GM21528 (cell line): ENCODE measurements at regions not wholly inside any gene's neighbourhood (a gene's known extent, or its start where the extent isn't known, plus 50 kb on each side); places are given as distances from the start of the nearest gene placed in this dataset.
"Not testable (repeated sequence)": the region's sequence is repeated elsewhere in the genome, so short reads cannot be mapped to it uniquely, and the experiment has no call there.

Experiments
- ATAC-seq: cut with Tn5 transposase; IDR thresholded peaks from one replicate; pipeline ENCODE4 v1.9.1; 2021; ENCODE audit warnings: mild to moderate bottlenecking, moderate library complexity; ENCODE audit not compliant: unreplicated experiment, low FRiP score

GRCh38 chr12:73180734-73181133, 908.6 kb downstream of the TRHDE start:
- ATAC-seq = no peak

GRCh38 chr12:73181244-73181643, 909.1 kb downstream of the TRHDE start:
- ATAC-seq = no peak

DNA sequence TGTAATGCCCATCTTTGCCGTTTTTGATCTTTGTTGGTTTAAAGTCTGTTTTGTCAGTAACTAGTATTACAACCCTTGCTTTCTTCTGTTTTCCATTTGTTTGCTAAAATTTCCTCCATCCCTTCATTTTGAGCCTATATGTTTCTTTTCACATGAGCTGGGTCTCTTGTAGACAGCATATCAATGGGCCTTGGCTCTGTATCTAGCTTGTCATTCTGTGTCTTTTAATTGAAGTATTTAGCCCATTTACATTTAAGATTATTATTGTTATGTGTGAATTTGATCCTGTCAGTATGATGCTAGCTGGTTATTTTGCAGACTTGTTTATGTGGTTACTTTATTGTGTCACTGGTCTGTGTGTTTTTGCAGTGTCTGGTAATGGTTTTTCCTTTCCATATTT, 913.2 kb downstream of the TRHDE start:
- no peak for ATAC-seq

DNA sequence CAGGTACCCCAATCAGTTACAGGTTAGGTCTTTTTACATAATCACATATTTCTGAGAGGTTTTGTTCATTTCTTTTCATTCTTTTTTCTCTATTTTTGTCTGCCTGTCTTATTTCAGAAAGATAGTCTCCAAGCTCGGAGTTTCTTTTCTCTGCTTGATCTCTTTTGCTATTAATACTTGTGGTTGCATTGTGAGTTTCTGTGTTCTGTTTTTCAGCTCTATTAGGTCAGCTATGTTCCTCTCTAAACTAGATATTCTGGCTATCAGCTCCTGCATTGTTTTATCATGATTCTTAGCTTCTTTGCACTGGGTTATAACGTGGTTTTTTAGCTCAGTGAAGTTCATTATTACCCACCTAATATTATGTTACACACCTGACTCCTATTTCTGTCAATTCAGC, 914.1 kb downstream of the TRHDE start:
- no peak for ATAC-seq

GRCh38 chr12:73187765-73188164, 915.6 kb downstream of the TRHDE start:
- ATAC-seq = no peak

- no peak for ATAC-seq
Measured at GRCh38 chr12:73210548-73211204, 938.5 kb downstream of the TRHDE start.

DNA sequence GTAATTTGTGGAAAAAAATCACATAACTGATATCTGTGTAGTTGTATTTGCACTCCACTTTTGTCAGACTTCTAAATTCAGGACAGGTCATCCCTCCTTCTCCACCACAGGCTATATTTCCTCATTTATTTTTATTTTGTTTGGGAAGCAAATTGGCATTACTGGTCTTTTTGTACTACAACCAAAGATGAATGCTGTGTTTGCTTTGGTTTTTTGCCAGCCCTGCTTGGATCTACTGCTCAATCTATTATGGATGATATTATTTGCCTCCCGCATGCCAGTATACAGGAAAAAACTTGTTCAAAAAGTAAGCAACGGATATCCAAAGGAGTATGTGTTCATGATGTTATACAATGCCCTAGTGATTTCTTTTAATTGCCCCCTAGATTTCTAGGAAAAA, 948.8 kb downstream of the TRHDE start:
- ATAC-seq = no peak

DNA sequence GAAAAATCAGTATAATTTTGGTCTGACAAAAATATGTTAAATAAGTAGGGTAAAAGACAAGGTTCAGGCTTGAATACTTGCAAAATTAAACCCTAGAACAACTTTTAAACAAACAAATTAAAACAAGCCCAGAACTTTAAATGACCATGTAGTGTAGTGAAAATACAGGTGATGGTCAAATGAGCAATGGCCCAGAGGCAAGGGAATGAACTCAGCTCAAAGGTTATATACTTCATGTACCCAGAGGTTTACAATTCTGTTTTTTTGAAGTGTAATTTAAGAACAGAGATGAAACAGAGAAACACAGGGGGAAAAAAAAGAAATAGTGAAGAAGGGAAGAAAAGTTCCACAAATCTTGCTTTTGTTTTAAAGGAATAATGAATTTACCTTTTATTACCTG, 949.2 kb downstream of the TRHDE start:
- no peak for ATAC-seq

GRCh38 chr12:73221836-73222235, 949.7 kb downstream of the TRHDE start:
- no peak for ATAC-seq

GRCh38 chr12:73225371-73225937, 953.3 kb downstream of the TRHDE start:
- ATAC-seq = no peak

DNA sequence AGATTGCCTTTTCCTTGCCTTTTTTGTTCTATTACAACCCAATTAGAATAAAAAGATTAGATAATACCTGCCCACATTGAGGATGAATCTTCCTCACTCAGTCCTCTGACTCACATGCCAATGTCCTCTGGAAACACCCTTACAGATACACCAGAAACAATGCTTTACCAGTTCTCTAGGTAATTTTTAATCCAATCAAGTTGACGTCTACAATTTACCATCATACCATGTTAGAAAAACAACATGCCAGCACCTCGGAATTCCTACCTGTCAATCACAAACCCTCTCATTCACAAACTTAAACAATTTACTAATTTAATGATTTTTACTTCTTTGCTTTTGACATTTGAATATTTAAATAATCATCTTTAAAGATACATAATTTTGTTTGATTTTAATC, 953.8 kb downstream of the TRHDE start:
- ATAC-seq = no peak

- ATAC-seq = no peak
Measured at GRCh38 chr12:73226593-73226992, 954.4 kb downstream of the TRHDE start.

DNA sequence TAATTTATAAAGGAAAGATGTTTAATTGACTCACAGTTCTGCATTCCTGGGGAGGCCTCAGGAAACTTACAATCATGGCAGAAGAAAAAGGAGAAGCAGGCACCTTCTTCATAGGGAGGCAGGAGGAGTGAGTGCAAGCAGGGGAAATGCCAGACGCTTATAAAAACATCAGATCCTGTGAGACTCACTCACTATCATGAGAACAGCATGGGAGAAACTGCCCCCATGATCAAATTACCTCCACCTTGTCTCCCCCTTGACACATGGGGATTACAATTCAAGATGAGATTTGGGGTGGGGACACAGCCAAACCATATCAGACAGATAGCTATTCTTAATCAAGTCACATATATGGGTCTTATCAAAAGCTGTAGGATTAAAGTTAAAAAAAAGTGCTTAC, 956.7 kb downstream of the TRHDE start:
- ATAC-seq = not testable (repeated sequence)

DNA sequence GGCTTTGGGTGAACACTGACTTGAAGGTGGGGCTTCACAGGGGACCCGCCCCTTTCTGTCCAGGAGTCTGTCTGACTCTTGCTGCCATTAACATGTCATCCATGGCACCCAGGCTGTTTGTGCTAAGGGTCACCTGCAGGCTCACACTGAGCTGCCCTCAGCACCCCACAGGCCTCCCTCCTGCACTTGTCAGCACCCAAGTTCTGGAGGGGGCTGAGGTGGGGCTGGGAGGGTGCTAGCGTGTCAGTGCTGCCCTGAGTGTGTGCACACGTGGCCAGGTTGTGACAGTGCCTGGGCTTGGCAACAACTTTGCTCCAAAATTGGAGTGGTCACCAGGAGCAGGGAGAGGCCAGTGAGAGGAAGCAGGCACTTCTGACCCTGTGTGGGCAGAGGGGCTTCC, 963.2 kb downstream of the TRHDE start:
- no peak for ATAC-seq

DNA sequence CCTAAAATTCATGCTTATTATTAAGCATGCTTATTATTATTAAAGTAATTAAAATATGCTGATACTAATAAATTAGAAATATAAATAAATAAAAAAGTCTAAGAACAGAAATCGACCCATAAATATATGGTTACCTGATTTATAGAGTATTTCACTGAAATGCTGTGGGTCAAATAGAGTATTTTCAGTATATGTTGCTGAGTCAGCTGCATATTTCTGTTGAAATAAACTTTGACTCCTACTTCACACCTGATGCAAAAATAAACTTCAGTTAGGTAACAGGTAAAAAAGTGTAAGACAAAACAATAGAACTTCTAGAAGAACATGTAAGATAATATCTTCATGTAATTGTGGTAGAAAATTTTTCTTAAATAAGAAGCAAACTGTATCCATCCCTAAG, 967.9 kb downstream of the TRHDE start:
- ATAC-seq = no peak

- no peak for ATAC-seq
Measured at GRCh38 chr12:73262788-73263381, 990.7 kb downstream of the TRHDE start.

DNA sequence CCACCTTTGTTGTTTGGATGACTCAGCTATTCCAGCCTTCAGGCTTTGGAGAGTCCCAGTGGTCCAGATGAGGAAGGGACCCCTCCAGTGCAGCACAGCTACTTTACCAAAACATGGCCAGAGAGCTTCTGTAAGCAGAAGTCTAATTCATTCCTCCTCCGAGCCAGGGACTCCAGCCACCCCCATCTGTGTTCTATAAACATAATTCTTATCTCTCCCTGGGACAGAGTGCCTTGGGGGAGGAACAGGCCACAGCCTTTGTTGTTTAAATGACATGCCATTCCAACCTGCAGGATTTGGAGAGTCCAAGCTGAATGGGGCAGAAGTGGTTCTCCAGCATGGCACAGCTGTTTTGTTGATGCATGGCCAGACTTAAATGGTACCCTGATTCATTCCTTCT, 994.0 kb downstream of the TRHDE start:
- no peak for ATAC-seq

GRCh38 chr12:73274976-73275375, 1002.8 kb downstream of the TRHDE start:
- no peak for ATAC-seq

DNA sequence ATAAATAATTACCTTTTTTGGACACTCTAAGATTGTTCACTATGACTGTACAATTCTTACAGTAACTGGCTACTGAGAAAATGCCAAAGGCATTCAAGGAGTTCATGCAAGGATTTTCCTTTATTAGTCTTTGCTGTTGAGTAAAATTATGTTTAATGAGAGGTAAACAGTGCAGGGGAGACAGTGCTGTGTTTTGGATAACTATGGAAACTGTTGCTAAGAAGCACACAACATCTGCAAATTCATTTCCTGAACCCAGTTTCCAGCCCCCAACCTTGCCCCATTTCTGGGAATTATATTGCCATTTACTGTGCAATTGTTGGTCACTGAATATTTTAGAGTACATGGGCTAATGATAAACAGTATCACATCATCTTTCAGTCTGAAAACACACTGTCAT, 1005.8 kb downstream of the TRHDE start:
- no peak for ATAC-seq

DNA sequence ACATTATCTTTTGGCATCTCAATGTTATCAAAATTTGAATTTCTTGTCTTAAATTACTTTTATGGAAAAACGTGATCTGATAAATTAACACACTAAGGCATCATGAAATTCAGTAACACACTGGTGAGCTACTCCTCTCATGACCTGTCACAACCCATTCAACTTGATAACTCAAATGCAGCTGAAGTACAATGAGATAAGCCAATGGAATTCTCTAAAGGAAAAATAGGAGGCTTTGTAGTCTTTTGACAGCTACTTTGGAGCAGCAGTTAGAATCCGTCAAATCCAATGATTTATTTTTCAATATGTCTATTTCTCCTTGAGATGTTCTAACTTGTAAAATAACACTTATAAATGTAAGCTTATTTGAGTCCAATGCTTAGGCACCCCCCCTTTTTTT, 1029.4 kb downstream of the TRHDE start:
- no peak for ATAC-seq

- ATAC-seq = no peak
Measured at GRCh38 chr12:73307260-73307659, 1035.1 kb downstream of the TRHDE start.

GRCh38 chr12:73308079-73308478, 1035.9 kb downstream of the TRHDE start:
- ATAC-seq = no peak
